NCI-H526 treated with DMSO at 0.1 percent for 48 hours (cell line): ENCODE measurements at regions not wholly inside any gene's neighbourhood (a gene's known extent, or its start where the extent isn't known, plus 50 kb on each side); places are given as distances from the start of the nearest gene placed in this dataset.
"Not testable (repeated sequence)": the region's sequence is repeated elsewhere in the genome, so short reads cannot be mapped to it uniquely, and the experiment has no call there.

Experiments used
- DNase-seq: peaks from one replicate; lab custom pipeline; 2025; lab: John Stamatoyannopoulos, UW

GRCh38 chr6:133051240-133051639 is 189.9 kb upstream of the EYA4 start:
- DNase-seq = no peak

GRCh38 chr6:133052465-133052864 is 188.7 kb upstream of the EYA4 start:
- DNase-seq = no peak

- DNase-seq = no peak
Observed at GRCh38 chr6:133055441-133055966, 185.7 kb upstream of the EYA4 start.

GRCh38 chr6:133057352-133057751 is 183.8 kb upstream of the EYA4 start:
- DNase-seq = no peak

- no peak for DNase-seq
Observed at GRCh38 chr6:133062077-133062476, 179.1 kb upstream of the EYA4 start.

GRCh38 chr6:133062696-133063306 is 178.4 kb upstream of the EYA4 start:
- no peak for DNase-seq

- no peak for DNase-seq
Observed at GRCh38 chr6:133067960-133068359, 173.2 kb upstream of the EYA4 start.

- no peak for DNase-seq
Observed at GRCh38 chr6:133070410-133071043, 170.6 kb upstream of the EYA4 start.

- DNase-seq = no peak
Observed at GRCh38 chr6:133079901-133080300, 161.3 kb upstream of the EYA4 start.

GRCh38 chr6:133083248-133083967 is 157.7 kb upstream of the EYA4 start:
- DNase-seq = no peak

GRCh38 chr6:133085471-133085870 is 155.7 kb upstream of the EYA4 start:
- DNase-seq = no peak

GRCh38 chr6:133085896-133086295 is 155.3 kb upstream of the EYA4 start:
- DNase-seq = no peak

- DNase-seq = no peak
Observed at GRCh38 chr6:133088931-133089695, 152.0 kb upstream of the EYA4 start.

GRCh38 chr6:133092199-133092598 is 149.0 kb upstream of the EYA4 start:
- no peak for DNase-seq

- DNase-seq = no peak
Observed at GRCh38 chr6:133092771-133093170, 148.4 kb upstream of the EYA4 start.

- DNase-seq = not testable (repeated sequence)
Observed at GRCh38 chr6:133093211-133093610, 147.9 kb upstream of the EYA4 start.

GRCh38 chr6:133093956-133094355 is 147.2 kb upstream of the EYA4 start:
- no peak for DNase-seq

GRCh38 chr6:133097208-133097607 is 143.9 kb upstream of the EYA4 start:
- no peak for DNase-seq

- DNase-seq = no peak
Observed at GRCh38 chr6:133099573-133099972, 141.6 kb upstream of the EYA4 start.

GRCh38 chr6:133100865-133101264 is 140.3 kb upstream of the EYA4 start:
- no peak for DNase-seq

GRCh38 chr6:133101790-133102189 is 139.4 kb upstream of the EYA4 start:
- no peak for DNase-seq

GRCh38 chr6:133106934-133107333 is 134.2 kb upstream of the EYA4 start:
- no peak for DNase-seq
